K562 (cell line): ENCODE measurements at regions not wholly inside any gene's neighbourhood (a gene's known extent, or its start where the extent isn't known, plus 50 kb on each side); places are given as distances from the start of the nearest gene placed in this dataset.

Experiments used
- MYC ChIP-seq, 2 experiments: fragments of 250-450 bp in 1 of 2; sonication (Bioruptor Pico) in 1 of 2; IDR thresholded peaks; 2 replicates each; pipeline versions ENCODE4 v1.5.1 to v1.6.1; 2012 to 2021; ENCODE audit warnings: low read depth in 2 of 2, borderline replicate concordance in 1 of 2, improper control_type of control experiment in 1 of 2, low read length in 1 of 2, mild to moderate bottlenecking in 1 of 2, moderate library complexity in 1 of 2
- NFE2L1 ChIP-seq: fragments of 450-650 bp; IDR thresholded peaks from 2 replicates; pipeline ENCODE4 v1.6.1; 2016; ENCODE audit warnings: missing genetic modification characterization, low read depth, mild to moderate bottlenecking, missing compliant biosample characterization, moderate library complexity, borderline replicate concordance
- RAD21 ChIP-seq, 2 experiments: fragments of 250-450 bp in 1 of 2; fragments of 450-650 bp in 1 of 2; sonication (Bioruptor Pico) in 1 of 2; formaldehyde crosslinking in 1 of 2; IDR thresholded peaks in 1 of 2; conservative IDR thresholded peaks in 1 of 2; 2 replicates each; pipeline versions ENCODE4 v1.4.0 to v1.8.0; 2020 to 2022; ENCODE audit warnings: mild to moderate bottlenecking in 2 of 2, moderate library complexity in 1 of 2
- ZNF212 ChIP-seq: fragments of 450-650 bp; formaldehyde crosslinking; IDR thresholded peaks from 2 replicates; pipeline ENCODE4 v1.4.0; 2020; ENCODE audit warnings: mild to moderate bottlenecking
- ZNF3 ChIP-seq: fragments of 250-450 bp; sonication (Bioruptor Pico); IDR thresholded peaks from 2 replicates; pipeline ENCODE4 v1.5.0; 2021; ENCODE audit warnings: mild to moderate bottlenecking, moderate library complexity
- ZNF398 ChIP-seq: fragments of 250-450 bp; sonication (Bioruptor Pico); IDR thresholded peaks from 2 replicates; pipeline ENCODE4 v1.8.0; 2021; ENCODE audit warnings: moderate library complexity, mild to moderate bottlenecking, inconsistent platforms
- TF ChIP-seq, protein P1 (sequence below), 3 experiments: IDR thresholded peaks in 2 of 3; conservative IDR thresholded peaks in 1 of 3; 2 replicates each; pipeline ENCODE4 v1.5.1; 2011 to 2012; ENCODE audit warnings: low read length in 3 of 3, mild to moderate bottlenecking in 3 of 3, control low read depth in 2 of 3, improper control_type of control experiment in 1 of 3, inconsistent platforms in 1 of 3, low read depth in 1 of 3, mixed read lengths in 1 of 3, moderate library complexity in 1 of 3; ENCODE audit not compliant: insufficient read depth in 2 of 3

DNA sequence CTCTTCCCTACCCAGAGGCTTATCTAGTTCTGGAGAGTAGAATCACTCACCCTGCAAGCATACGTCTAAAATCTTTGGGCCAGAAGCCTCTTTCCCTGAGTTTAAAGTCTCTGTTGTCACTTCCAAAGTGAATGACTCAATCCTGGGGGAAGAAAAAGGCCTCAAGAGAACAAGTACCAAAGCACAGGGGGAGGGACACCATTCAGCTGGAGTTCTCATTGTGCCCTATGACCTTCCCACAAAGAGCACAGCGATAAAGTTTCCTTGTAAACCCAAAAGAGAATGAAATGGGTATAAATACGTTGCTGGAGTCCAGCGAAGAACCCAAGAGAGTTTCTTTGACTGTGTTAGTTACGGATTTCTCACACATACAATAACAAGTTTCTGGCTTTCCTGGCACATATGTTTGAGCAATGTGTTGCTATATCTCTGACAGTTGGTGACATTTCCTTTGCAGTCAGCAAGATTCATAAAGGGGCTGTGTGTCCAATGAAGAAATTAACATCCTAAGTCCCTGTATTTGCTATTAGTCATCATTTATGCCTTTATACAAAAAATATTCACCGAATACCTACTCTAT, 107.3 kb upstream of the PTPRG start:
- TF ChIP-seq, protein P1, sequence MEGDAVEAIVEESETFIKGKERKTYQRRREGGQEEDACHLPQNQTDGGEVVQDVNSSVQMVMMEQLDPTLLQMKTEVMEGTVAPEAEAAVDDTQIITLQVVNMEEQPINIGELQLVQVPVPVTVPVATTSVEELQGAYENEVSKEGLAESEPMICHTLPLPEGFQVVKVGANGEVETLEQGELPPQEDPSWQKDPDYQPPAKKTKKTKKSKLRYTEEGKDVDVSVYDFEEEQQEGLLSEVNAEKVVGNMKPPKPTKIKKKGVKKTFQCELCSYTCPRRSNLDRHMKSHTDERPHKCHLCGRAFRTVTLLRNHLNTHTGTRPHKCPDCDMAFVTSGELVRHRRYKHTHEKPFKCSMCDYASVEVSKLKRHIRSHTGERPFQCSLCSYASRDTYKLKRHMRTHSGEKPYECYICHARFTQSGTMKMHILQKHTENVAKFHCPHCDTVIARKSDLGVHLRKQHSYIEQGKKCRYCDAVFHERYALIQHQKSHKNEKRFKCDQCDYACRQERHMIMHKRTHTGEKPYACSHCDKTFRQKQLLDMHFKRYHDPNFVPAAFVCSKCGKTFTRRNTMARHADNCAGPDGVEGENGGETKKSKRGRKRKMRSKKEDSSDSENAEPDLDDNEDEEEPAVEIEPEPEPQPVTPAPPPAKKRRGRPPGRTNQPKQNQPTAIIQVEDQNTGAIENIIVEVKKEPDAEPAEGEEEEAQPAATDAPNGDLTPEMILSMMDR (IDR thresholded peaks at IDR 0.05 in 2 of 3, conservative IDR thresholded peaks at IDR 0.05 in 1 of 3; ENCODE audit: insufficient read depth in 2 of 3, low read depth in 1 of 3, low read length in 3 of 3): no peak
- TF ChIP-seq RAD21 (CRISPR knock-in tag; conservative IDR thresholded peaks at IDR 0.05 in 1 of 2, IDR thresholded peaks at IDR 0.05 in 1 of 2) (no peak), ZNF212 (CRISPR knock-in tag) (no peak), ZNF3 (no peak), MYC (IDR thresholded peaks at IDR 0.05; ENCODE audit: low read depth, low read length) (no peak), MYC (CRISPR knock-in tag; IDR thresholded peaks at IDR 0.05; ENCODE audit: borderline replicate concordance, low read depth) (no peak), ZNF398 (no peak), NFE2L1 (tag) (no peak)
